ENCODE measurements at regions not wholly inside any gene's neighbourhood (a gene's known extent, or its start where the extent isn't known, plus 50 kb on each side); places are given as distances from the start of the nearest gene placed in this dataset.
"Not testable (repeated sequence)": the region's sequence is repeated elsewhere in the genome, so short reads cannot be mapped to it uniquely, and the experiment has no call there.

DNA sequence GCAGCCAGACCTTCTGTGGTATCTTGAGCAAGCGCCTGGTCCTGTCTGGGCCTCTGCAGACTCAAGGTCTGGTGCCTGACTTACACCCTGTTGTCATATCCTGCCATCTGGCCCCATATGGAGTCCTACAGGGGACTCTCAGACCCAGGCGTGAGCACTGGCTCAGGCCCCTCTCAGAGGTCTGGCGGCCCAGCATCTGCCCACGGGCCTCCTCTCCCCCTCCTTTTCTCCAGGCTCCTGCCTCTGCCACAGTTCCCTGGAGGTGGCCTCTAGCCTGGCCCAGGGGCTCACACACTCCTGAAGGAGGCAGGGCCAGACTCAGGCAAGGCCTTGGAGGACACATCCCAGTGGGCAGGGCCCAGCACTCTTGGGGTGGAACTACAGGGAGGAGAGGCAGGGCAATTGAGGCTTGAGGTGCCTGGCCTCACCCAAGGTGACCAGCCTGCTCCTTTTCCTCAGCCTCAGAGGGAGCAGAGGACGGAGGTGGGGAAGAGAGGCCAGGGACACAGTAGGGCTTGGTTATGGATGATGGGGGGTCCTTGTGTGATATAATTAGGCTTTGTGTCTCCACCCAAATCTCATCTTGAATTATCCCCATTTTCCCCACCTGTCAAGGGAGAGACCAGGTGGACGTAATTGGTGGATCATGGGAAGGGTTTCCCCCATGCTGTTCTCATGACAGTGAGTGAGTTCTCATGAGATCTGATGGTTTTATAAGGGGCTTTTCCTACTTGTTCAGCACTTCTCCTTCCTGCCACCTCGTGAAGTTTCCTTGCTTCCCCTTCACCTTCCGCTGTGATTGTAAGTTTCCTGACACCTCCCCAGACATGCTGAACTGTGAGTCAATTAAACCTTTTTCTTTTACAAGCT, 70.9 kb upstream of the GOLGA6L4 start:
- intact Hi-C loops (cut with DNase I); H3K9me3 ChIP-seq; H3K4me3 ChIP-seq; H3K27ac ChIP-seq (replicated peaks in 1 of 4); H3K4me1 ChIP-seq; H3K27me3 ChIP-seq; H3K36me3 ChIP-seq: not testable (repeated sequence)
- 87% methylated on average over 7 of the region's 8 CpGs for WGBS
- peak; percentile 75 for DNase-seq (ENCODE audit: extremely low spot score)

DNA sequence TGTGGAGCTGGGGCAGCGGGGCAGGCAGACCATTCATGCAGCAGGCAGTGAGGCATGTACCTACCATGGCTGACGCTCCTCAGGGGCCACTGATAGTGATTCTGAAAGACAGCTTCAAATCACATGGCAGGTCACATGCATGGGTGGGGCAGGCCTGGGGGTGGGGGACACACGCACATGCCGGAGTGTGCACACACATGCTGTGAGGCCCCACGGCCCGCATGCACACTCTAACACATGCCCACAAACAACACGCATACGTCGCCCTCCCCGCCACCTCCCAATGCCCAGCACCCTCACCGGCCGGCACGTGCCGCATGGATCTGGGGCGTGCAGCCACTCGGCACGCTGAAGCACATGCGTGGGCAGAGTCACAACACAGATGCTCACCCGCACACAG, 65.5 kb upstream of the GOLGA6L4 start:
- H3K27ac ChIP-seq (replicated peaks in 1 of 4); H3K36me3 ChIP-seq; H3K4me3 ChIP-seq; H3K27me3 ChIP-seq; DNase-seq (ENCODE audit: extremely low spot score); H3K9me3 ChIP-seq; H3K4me1 ChIP-seq; intact Hi-C loops (cut with DNase I): not testable (repeated sequence)
- WGBS = no CpG with 5 or more reads among the region's 19 CpGs

DNA sequence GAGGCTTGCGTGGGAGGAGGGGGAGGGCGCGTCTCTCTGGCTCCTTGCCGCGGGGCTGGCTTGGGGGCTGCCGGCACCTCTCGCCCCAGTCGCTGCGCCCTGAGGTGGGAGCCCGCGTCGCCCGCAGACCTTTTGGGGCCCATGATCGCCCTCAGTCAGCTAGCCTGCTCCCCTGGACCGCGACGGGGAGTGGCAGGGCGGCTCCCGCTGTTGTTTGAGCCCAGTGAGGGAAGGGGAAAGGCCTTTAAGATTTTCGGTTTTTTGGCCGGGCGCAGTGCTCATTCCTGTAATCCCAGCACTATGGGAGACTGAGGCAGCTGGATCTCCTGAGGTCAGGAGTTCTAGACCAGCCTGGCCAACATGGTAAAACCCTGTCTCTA, 62.4 kb upstream of the GOLGA6L4 start:
- peak overlapping the region; percentile 42 to 54 (median 48) for H3K4me3 ChIP-seq
- peak overlapping the region; percentile 48 to 81 (median 76) for H3K27ac ChIP-seq (replicated peaks in 1 of 4)
- H3K27me3 ChIP-seq; intact Hi-C loops (cut with DNase I); H3K36me3 ChIP-seq; H3K4me1 ChIP-seq; H3K9me3 ChIP-seq; DNase-seq (ENCODE audit: extremely low spot score): not testable (repeated sequence)
- WGBS = no CpG with 5 or more reads among the region's 22 CpGs
